Coronary artery (tissue), 2 donors: ENCODE measurements at regions not wholly inside any gene's neighbourhood (a gene's known extent, or its start where the extent isn't known, plus 50 kb on each side); places are given as distances from the start of the nearest gene placed in this dataset.
A peak's percentile ranks its signal among the peaks of the same experiment; 100 is the strongest.

Source experiments
- DNase-seq: peaks from one replicate; pipeline ENCODE4 v3.0.0-alpha.2; 2017; ENCODE audit warnings: low spot score
- H3K27ac ChIP-seq, 2 donors: fragments of 200-600 bp; sonication (generic); one replicate each; pipeline ENCODE4 v1.5.1; 2016 to 2019
- H3K4me3 ChIP-seq: fragments of 200-600 bp; sonication (generic); 2 replicates; pipeline ENCODE4 v1.5.1; 2016; ENCODE audit warnings: mild to moderate bottlenecking, moderate library complexity
- CTCF ChIP-seq: fragments of 200-600 bp; sonication (generic); IDR thresholded peaks from one replicate; pipeline ENCODE4 v1.5.1; 2019; ENCODE audit warnings: antibody characterized with exemption

GRCh38 chr13:106628936-106629659 is 61.2 kb upstream of the ARGLU1 start:
- no peak for DNase-seq
- no peak for TF ChIP-seq CTCF
- no peak overlapping the region for H3K4me3 ChIP-seq
- H3K27ac ChIP-seq, result no peak overlapping the region

- no peak for TF ChIP-seq CTCF
- no peak overlapping the region for H3K4me3 ChIP-seq
- H3K27ac ChIP-seq, result no peak overlapping the region
- no peak for DNase-seq
These were observed 58.5 kb upstream of the ARGLU1 start for GRCh38 chr13:106626473-106626872.

GRCh38 chr13:106625578-106625977 is 57.6 kb upstream of the ARGLU1 start:
- H3K27ac ChIP-seq, result no peak overlapping the region
- no peak for TF ChIP-seq CTCF
- H3K4me3 ChIP-seq, result no peak overlapping the region
- no peak for DNase-seq

- no peak for TF ChIP-seq CTCF
- Histone ChIP-seq H3K27ac (no peak overlapping the region), H3K4me3 (no peak overlapping the region)
- no peak for DNase-seq
These were observed 56.0 kb upstream of the ARGLU1 start for GRCh38 chr13:106623799-106624460.

GRCh38 chr13:106621833-106622232 is 53.9 kb upstream of the ARGLU1 start:
- no peak for TF ChIP-seq CTCF
- H3K4me3 ChIP-seq, result no peak overlapping the region
- H3K27ac ChIP-seq, result no peak overlapping the region
- DNase-seq, result no peak

GRCh38 chr13:106619688-106620555 is 52.0 kb upstream of the ARGLU1 start:
- Histone ChIP-seq H3K27ac (no peak overlapping the region), H3K4me3 (peak overlapping the region; percentile 47)
- peak; percentile 63 for TF ChIP-seq CTCF
- no peak for DNase-seq
